Activated CD8-positive, alpha-beta T cell treated with anti-CD3 and anti-CD28 coated beads for 36 hours (primary cell): ENCODE measurements at regions not wholly inside any gene's neighbourhood (a gene's known extent, or its start where the extent isn't known, plus 50 kb on each side); places are given as distances from the start of the nearest gene placed in this dataset.

Experiments used
- ATAC-seq: fragments of 200-7000 bp; cut with Tn5 transposase; one replicate; pipeline ENCODE4 v1.10.0; 2021; ENCODE audit warnings: mild to moderate bottlenecking, moderate library complexity
- CTCF ChIA-PET: fragments of 350-600 bp; sonication (Branson Sonifier 250); formaldehyde crosslinking; loops from one replicate; lab custom pipeline; 2021; ENCODE audit warnings: antibody characterized with exemption; lab: Charles Lee
- POLR2A ChIA-PET: fragments of 350-600 bp; sonication (Branson Sonifier 250); formaldehyde crosslinking; loops from one replicate; lab custom pipeline; 2021; ENCODE audit warnings: antibody characterized with exemption; lab: Charles Lee
- DNase-seq: peaks from one replicate; pipeline ENCODE4 v3.0.0-alpha.2; 2020
- H3K27ac Mint-ChIP-seq: one replicate; pipeline ENCODE4 v1.8.0; 2021; ENCODE audit warnings: mild to moderate bottlenecking, mixed read lengths
- H3K27me3 Mint-ChIP-seq: one replicate; pipeline ENCODE4 v1.8.0; 2021; ENCODE audit warnings: mixed read lengths
- H3K36me3 Mint-ChIP-seq: one replicate; pipeline ENCODE4 v1.8.0; 2021; ENCODE audit warnings: low read depth, mixed read lengths
- H3K4me1 Mint-ChIP-seq: one replicate; pipeline ENCODE4 v1.8.0; 2021; ENCODE audit warnings: low read depth, mixed read lengths
- H3K4me3 Mint-ChIP-seq: one replicate; pipeline ENCODE4 v1.8.0; 2021; ENCODE audit warnings: mild to moderate bottlenecking, moderate library complexity, mixed read lengths
- H3K9me3 Mint-ChIP-seq: one replicate; pipeline ENCODE4 v1.8.0; 2021; ENCODE audit warnings: mixed read lengths
- intact Hi-C: fragments of 100-400 bp; cut with micrococcal nuclease; formaldehyde crosslinking; loops from one replicate; pipeline ENCODE4 v1.10.0; 2022
- TF ChIP-seq, protein P1 (sequence below): fragments of 200-600 bp; IDR thresholded peaks from one replicate; pipeline ENCODE4 v1.8.0; 2022; ENCODE audit warnings: antibody characterized with exemption, mild to moderate bottlenecking

DNA sequence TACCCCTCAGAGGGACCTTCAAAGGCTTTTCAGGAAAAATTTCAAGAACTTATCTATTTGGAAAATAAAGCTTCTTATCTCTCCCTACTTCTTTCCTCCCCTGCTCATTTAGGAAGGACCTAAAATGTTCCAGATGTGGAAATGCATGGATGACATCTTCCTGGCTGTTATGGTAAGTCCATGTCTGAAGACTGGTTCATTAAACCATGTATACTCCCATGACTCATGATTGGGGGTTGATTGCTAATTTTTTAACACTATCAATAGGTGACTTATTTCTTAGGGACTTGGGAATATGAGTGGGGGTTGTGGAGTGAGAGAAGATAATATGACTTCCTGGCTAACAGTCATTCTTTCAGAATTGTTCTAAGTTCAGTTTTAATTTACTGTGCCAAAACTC is 104.0 kb upstream of the PARD3B start:
- intact Hi-C loops, result no loop called here
- ChIA-PET CTCF (no interaction called here), POLR2A (no interaction called here)
- Mint-ChIP-seq H3K4me3 (no peak overlapping the region), H3K27ac (no peak overlapping the region), H3K9me3 (peaks cover under 1% of the 10 kb centered on the region), H3K27me3 (peaks cover 8% of the 10 kb centered on the region), H3K4me1 (no peaks in the 10 kb centered on the region), H3K36me3 (no peaks in the 10 kb centered on the region)
- no peak for DNase-seq
- TF ChIP-seq, protein P1, sequence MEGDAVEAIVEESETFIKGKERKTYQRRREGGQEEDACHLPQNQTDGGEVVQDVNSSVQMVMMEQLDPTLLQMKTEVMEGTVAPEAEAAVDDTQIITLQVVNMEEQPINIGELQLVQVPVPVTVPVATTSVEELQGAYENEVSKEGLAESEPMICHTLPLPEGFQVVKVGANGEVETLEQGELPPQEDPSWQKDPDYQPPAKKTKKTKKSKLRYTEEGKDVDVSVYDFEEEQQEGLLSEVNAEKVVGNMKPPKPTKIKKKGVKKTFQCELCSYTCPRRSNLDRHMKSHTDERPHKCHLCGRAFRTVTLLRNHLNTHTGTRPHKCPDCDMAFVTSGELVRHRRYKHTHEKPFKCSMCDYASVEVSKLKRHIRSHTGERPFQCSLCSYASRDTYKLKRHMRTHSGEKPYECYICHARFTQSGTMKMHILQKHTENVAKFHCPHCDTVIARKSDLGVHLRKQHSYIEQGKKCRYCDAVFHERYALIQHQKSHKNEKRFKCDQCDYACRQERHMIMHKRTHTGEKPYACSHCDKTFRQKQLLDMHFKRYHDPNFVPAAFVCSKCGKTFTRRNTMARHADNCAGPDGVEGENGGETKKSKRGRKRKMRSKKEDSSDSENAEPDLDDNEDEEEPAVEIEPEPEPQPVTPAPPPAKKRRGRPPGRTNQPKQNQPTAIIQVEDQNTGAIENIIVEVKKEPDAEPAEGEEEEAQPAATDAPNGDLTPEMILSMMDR, result no peak
- no peak for ATAC-seq

DNA sequence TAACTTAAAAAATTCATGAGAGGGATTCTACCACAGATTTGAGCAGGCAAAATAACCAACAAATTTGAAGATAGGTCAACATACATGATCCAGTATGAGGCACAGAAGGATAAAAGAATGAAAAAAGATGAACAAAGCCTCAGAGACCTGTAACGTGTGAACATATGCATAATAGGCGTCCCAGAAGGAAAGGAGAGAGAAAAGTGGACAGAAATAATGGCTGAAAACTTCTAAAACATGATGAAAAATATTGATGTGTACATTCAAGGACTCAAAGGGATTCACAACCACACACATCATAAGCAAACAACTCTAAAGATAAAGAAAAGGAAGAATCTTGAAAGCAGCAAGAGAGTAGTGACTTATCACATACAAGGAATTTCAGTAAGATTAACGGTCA is 100.1 kb upstream of the PARD3B start:
- POLR2A ChIA-PET, result no interaction called here
- H3K27me3 Mint-ChIP-seq, result peaks cover 6% of the 10 kb centered on the region
- no peak overlapping the region for H3K4me3 Mint-ChIP-seq
- no peak overlapping the region for H3K27ac Mint-ChIP-seq
- H3K4me1 Mint-ChIP-seq, result no peaks in the 10 kb centered on the region
- DNase-seq (no peak), ATAC-seq (no peak)
- CTCF ChIA-PET, result no interaction called here
- TF ChIP-seq, protein P1, result no peak
- intact Hi-C loops, result no loop called here
- peaks cover 2% of the 10 kb centered on the region for H3K9me3 Mint-ChIP-seq
- no peaks in the 10 kb centered on the region for H3K36me3 Mint-ChIP-seq

DNA sequence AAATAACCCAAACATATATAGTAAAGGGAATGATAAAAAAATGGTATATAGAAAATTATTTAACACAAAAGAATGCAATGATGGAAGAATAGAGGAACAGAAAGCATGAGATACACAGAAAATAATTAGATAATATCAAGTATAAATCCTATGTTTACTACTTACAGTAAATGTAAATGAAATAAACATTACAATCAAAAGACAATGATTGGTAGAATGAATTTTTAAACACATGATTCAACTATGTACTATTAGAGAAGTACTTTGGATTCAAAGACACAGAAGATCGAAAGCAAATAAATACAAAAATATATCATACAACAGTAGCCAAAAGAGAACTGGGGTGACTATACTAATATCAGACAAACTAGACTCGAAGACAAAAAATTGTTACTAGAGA is 97.6 kb upstream of the PARD3B start:
- ATAC-seq (no peak), DNase-seq (no peak)
- Mint-ChIP-seq H3K27ac (no peak overlapping the region), H3K27me3 (peaks cover 4% of the 10 kb centered on the region), H3K4me1 (no peaks in the 10 kb centered on the region), H3K4me3 (no peak overlapping the region), H3K36me3 (no peaks in the 10 kb centered on the region), H3K9me3 (peaks cover 2% of the 10 kb centered on the region)
- intact Hi-C loops, result no loop called here
- POLR2A ChIA-PET, result interaction anchor here (0.6 kb wide), 1 partner anchor 113 kb away, joined by 3 read pairs; no protein-coding TSS in a partner anchor
- CTCF ChIA-PET, result no interaction called here
- TF ChIP-seq, protein P1, result no peak

DNA sequence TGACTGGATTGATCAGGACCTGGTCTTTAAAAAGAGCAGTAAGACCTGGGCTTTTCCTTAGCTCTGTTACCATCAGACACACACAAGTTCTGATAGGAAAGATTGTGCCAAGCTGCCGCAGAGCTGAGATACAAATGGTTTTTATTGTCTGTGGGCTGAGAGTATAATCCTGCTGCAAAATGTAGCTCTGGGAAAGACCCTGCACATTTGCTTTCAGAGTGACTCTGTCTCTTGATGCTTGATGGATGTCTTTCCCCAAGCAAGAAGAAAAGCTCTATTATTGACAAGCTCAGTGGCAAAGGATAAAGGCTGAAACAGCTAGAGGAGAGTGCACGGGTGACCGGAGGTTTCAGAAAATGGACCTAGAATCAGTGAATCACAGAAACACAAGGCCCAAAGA is 95.3 kb upstream of the PARD3B start:
- intact Hi-C loops, result no loop called here
- peaks cover 2% of the 10 kb centered on the region for H3K27me3 Mint-ChIP-seq

DNA sequence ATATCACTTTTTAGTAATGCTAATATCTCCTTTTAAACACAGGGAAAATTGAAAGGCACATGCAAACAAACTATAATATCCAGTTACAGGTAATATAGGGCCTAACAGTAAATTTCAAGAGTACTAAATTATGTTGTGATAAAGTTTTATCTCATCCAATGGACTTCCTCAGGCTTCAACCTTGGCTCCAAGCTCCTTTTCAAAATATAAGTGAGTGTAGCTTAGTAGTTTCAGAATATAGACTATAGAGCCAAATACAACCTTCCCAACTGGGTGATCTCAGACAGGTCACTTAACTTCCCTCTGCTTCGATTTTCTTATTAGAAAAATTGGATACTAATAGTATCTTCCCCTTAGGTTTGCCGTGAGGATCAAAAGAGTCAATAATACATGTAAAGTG is 93.5 kb upstream of the PARD3B start:
- POLR2A ChIA-PET, result no interaction called here
- intact Hi-C loops, result no loop called here
- H3K27me3 Mint-ChIP-seq, result peaks cover 2% of the 10 kb centered on the region

More for the DNA sequence above, 95.3 kb upstream of the PARD3B start:
- H3K9me3 Mint-ChIP-seq, result peaks cover 2% of the 10 kb centered on the region
- no peak overlapping the region for H3K4me3 Mint-ChIP-seq
- ATAC-seq (no peak), DNase-seq (no peak)
- CTCF ChIA-PET, result interaction anchor here (1.1 kb wide), 1 partner anchor 243 kb away, joined by 3 read pairs; no protein-coding TSS in a partner anchor
- H3K4me1 Mint-ChIP-seq, result no peaks in the 10 kb centered on the region
- H3K36me3 Mint-ChIP-seq, result no peaks in the 10 kb centered on the region
- TF ChIP-seq, protein P1, result no peak
- POLR2A ChIA-PET, result no interaction called here
- no peak overlapping the region for H3K27ac Mint-ChIP-seq

More for the DNA sequence above, 93.5 kb upstream of the PARD3B start:
- CTCF ChIA-PET, result interaction anchor here (0.9 kb wide), 1 partner anchor 9 kb away, joined by 3 read pairs; no protein-coding TSS in a partner anchor
- TF ChIP-seq, protein P1, result no peak
- Mint-ChIP-seq H3K4me1 (no peaks in the 10 kb centered on the region), H3K4me3 (no peak overlapping the region), H3K27ac (no peak overlapping the region), H3K9me3 (no peaks in the 10 kb centered on the region), H3K36me3 (no peaks in the 10 kb centered on the region)
- ATAC-seq (no peak), DNase-seq (no peak)
